AG10803 (cell line): ENCODE measurements at regions not wholly inside any gene's neighbourhood (a gene's known extent, or its start where the extent isn't known, plus 50 kb on each side); places are given as distances from the start of the nearest gene placed in this dataset.
A peak's percentile ranks its signal among the peaks of the same experiment; 100 is the strongest.

Experiments used
- DNase-seq: peaks from one replicate; pipeline ENCODE4 v3.0.0; 2010; ENCODE audit warnings: low read depth
- H3K4me3 ChIP-seq: 2 replicates; pipeline ENCODE4 v1.5.1; 2011; ENCODE audit warnings: mild to moderate bottlenecking, low read length, control low read depth
- CTCF ChIP-seq: conservative IDR thresholded peaks from 2 replicates; pipeline ENCODE4 v1.5.1; 2011; ENCODE audit warnings: mild to moderate bottlenecking, low read length, control low read depth, inconsistent platforms

- H3K4me3 ChIP-seq = no peak overlapping the region
- TF ChIP-seq CTCF = peak; percentile 85
- peak; percentile 66 for DNase-seq
Observed at GRCh38 chr13:25037057-25037813, 58.7 kb upstream of the PABPC3 start.

GRCh38 chr13:25042151-25042865 lies 53.6 kb upstream of the PABPC3 start:
- H3K4me3 ChIP-seq = no peak overlapping the region
- TF ChIP-seq CTCF = no peak
- no peak for DNase-seq

GRCh38 chr13:25044071-25044470 lies 51.9 kb upstream of the PABPC3 start:
- TF ChIP-seq CTCF = no peak
- H3K4me3 ChIP-seq = no peak overlapping the region
- DNase-seq = no peak
